BJ (cell line): ENCODE measurements at regions not wholly inside any gene's neighbourhood (a gene's known extent, or its start where the extent isn't known, plus 50 kb on each side); places are given as distances from the start of the nearest gene placed in this dataset.

Experiments
- CTCF ChIA-PET: fragments of 350-600 bp; formaldehyde crosslinking; extraction: SDS; loops from one replicate; lab custom pipeline; 2021; ENCODE audit warnings: antibody characterized with exemption, inconsistent platforms; lab: Yijun Ruan, JAX
- POLR2A ChIA-PET: fragments of 300-600 bp; sonication (Branson Sonifier 250); formaldehyde crosslinking; extraction: SDS; loops from one replicate; lab custom pipeline; 2021; ENCODE audit warnings: antibody characterized with exemption; lab: Charles Lee
- DNase-seq: peaks from one replicate; pipeline ENCODE4 v3.0.0-alpha.2; 2011; ENCODE audit warnings: low read depth
- H3K27me3 ChIP-seq: 2 replicates; pipeline ENCODE4 v1.6.0; 2011; ENCODE audit warnings: low read length; ENCODE audit not compliant: control insufficient read depth, insufficient read depth
- H3K36me3 ChIP-seq: 2 replicates; pipeline ENCODE4 v1.5.1; 2011; ENCODE audit warnings: low read length; ENCODE audit not compliant: control insufficient read depth, insufficient read depth
- H3K4me3 ChIP-seq: 2 replicates; pipeline ENCODE4 v1.5.1; 2011; ENCODE audit warnings: low read depth, mild to moderate bottlenecking, control low read depth, low read length
- CTCF ChIP-seq: IDR thresholded peaks from 2 replicates; pipeline ENCODE4 v1.5.1; 2011; ENCODE audit warnings: low read depth, mild to moderate bottlenecking, control low read depth, inconsistent platforms, low read length, moderate library complexity; ENCODE audit not compliant: insufficient read depth

- Histone ChIP-seq H3K36me3 (no peaks in the 10 kb centered on the region), H3K4me3 (no peak overlapping the region), H3K27me3 (no peaks in the 10 kb centered on the region)
- POLR2A ChIA-PET = no interaction called here
- CTCF ChIA-PET = no interaction called here
- TF ChIP-seq CTCF = no peak
- no peak for DNase-seq
Measured at GRCh38 chr5:8291641-8292040, 422.7 kb downstream of the MTRR start.

GRCh38 chr5:8295141-8295540 lies 426.2 kb downstream of the MTRR start:
- POLR2A ChIA-PET = no interaction called here
- TF ChIP-seq CTCF = no peak
- H3K27me3 ChIP-seq = no peaks in the 10 kb centered on the region
- CTCF ChIA-PET = no interaction called here
- no peak for DNase-seq
- H3K36me3 ChIP-seq = no peaks in the 10 kb centered on the region
- H3K4me3 ChIP-seq = no peak overlapping the region

- no peaks in the 10 kb centered on the region for H3K27me3 ChIP-seq
- no peak overlapping the region for H3K4me3 ChIP-seq
- no peak for DNase-seq
- ChIA-PET POLR2A (no interaction called here), CTCF (no interaction called here)
- no peak for TF ChIP-seq CTCF
- no peaks in the 10 kb centered on the region for H3K36me3 ChIP-seq
Measured at GRCh38 chr5:8299716-8300115, 430.8 kb downstream of the MTRR start.

- Histone ChIP-seq H3K27me3 (no peaks in the 10 kb centered on the region), H3K4me3 (no peak overlapping the region), H3K36me3 (no peaks in the 10 kb centered on the region)
- no peak for TF ChIP-seq CTCF
- POLR2A ChIA-PET = no interaction called here
- CTCF ChIA-PET = no interaction called here
- DNase-seq = no peak
Measured at GRCh38 chr5:8304341-8304740, 435.4 kb downstream of the MTRR start.

GRCh38 chr5:8306288-8306896 lies 437.4 kb downstream of the MTRR start:
- H3K36me3 ChIP-seq = no peaks in the 10 kb centered on the region
- no peak for DNase-seq
- no peaks in the 10 kb centered on the region for H3K27me3 ChIP-seq
- ChIA-PET POLR2A (no interaction called here), CTCF (no interaction called here)
- TF ChIP-seq CTCF = no peak
- no peak overlapping the region for H3K4me3 ChIP-seq
